Liver (tissue), 8 donors: ENCODE measurements at regions not wholly inside any gene's neighbourhood (a gene's known extent, or its start where the extent isn't known, plus 50 kb on each side); places are given as distances from the start of the nearest gene placed in this dataset.

Experiments
- DNase-seq: peaks from one replicate; pipeline ENCODE4 v3.0.0-alpha.2; 2017; ENCODE audit warnings: low spot score
- H3K27ac ChIP-seq, 2 donors: one replicate each; pipeline ENCODE4 v1.7.0; 2013; ENCODE audit warnings: inconsistent platforms in 2 of 2, low read length in 2 of 2, control low read depth in 1 of 2, low read depth in 1 of 2, mild to moderate bottlenecking in 1 of 2
- H3K27me3 ChIP-seq, 4 donors: one replicate each; pipeline versions ENCODE4 v1.6.1 to v1.7.0; 2013; ENCODE audit warnings: low read length in 3 of 4, inconsistent platforms in 1 of 4, mild to moderate bottlenecking in 1 of 4, moderate library complexity in 1 of 4; ENCODE audit not compliant: control insufficient read depth in 4 of 4, insufficient read depth in 4 of 4
- H3K36me3 ChIP-seq, 4 donors: one replicate each; pipeline versions ENCODE4 v1.6.1 to v1.7.0; 2013; ENCODE audit warnings: low read length in 3 of 4, mild to moderate bottlenecking in 3 of 4, low read depth in 1 of 4, moderate library complexity in 1 of 4; ENCODE audit not compliant: control insufficient read depth in 4 of 4, insufficient read depth in 3 of 4
- H3K4me1 ChIP-seq, 4 donors: one replicate each; pipeline versions ENCODE4 v1.6.1 to v1.7.0; 2013; ENCODE audit warnings: low read length in 3 of 4, mild to moderate bottlenecking in 3 of 4, moderate library complexity in 1 of 4; ENCODE audit not compliant: control insufficient read depth in 4 of 4, insufficient read depth in 4 of 4
- H3K4me3 ChIP-seq, 3 donors: one replicate each; pipeline versions ENCODE4 v1.6.1 to v1.7.0; 2013; ENCODE audit warnings: low read length in 3 of 3, control low read depth in 1 of 3, low read depth in 1 of 3, mild to moderate bottlenecking in 1 of 3
- H3K9ac ChIP-seq, 2 donors: one replicate each; pipeline ENCODE4 v1.7.0; 2013; ENCODE audit warnings: low read length in 2 of 2, mild to moderate bottlenecking in 2 of 2, moderate library complexity in 2 of 2, control low read depth in 1 of 2, low read depth in 1 of 2
- H3K9me3 ChIP-seq, 4 donors: one replicate each; pipeline versions ENCODE4 v1.6.1 to v1.7.0; 2013; ENCODE audit warnings: low read length in 3 of 4; ENCODE audit not compliant: control insufficient read depth in 4 of 4
- EGR1 ChIP-seq, 2 donors: IDR thresholded peaks; 2 replicates each; pipeline ENCODE4 v1.6.1; 2016 to 2018; ENCODE audit warnings: antibody characterized with exemption in 2 of 2, low read depth in 2 of 2
- FOXA1 ChIP-seq: IDR thresholded peaks from 2 replicates; pipeline ENCODE4 v1.6.1; 2016; ENCODE audit warnings: antibody characterized with exemption
- GABPA ChIP-seq, 2 donors: IDR thresholded peaks in 1 of 2; conservative IDR thresholded peaks in 1 of 2; 2 replicates each; pipeline ENCODE4 v1.6.1; 2016; ENCODE audit warnings: antibody characterized with exemption in 2 of 2, mild to moderate bottlenecking in 1 of 2, moderate library complexity in 1 of 2
- HNF4A ChIP-seq, 2 donors: conservative IDR thresholded peaks; 2 replicates each; pipeline ENCODE4 v1.6.1; 2016; ENCODE audit warnings: antibody characterized with exemption in 2 of 2, mild to moderate bottlenecking in 2 of 2
- HNF4G ChIP-seq: IDR thresholded peaks from 2 replicates; pipeline ENCODE4 v1.6.1; 2016; ENCODE audit warnings: antibody characterized with exemption
- JUND ChIP-seq, 2 donors: IDR thresholded peaks; 2 replicates each; pipeline ENCODE4 v1.6.1; 2016; ENCODE audit warnings: antibody characterized with exemption in 2 of 2
- NR2F2 ChIP-seq: IDR thresholded peaks from 2 replicates; pipeline ENCODE4 v1.6.1; 2016; ENCODE audit warnings: antibody characterized with exemption
- RAD21 ChIP-seq, 2 donors: IDR thresholded peaks; 2 replicates each; pipeline ENCODE4 v1.6.1; 2016; ENCODE audit warnings: antibody characterized with exemption in 2 of 2, mild to moderate bottlenecking in 2 of 2
- RXRA ChIP-seq, 2 donors: IDR thresholded peaks; 2 replicates each; pipeline ENCODE4 v1.6.1; 2017 to 2018; ENCODE audit warnings: antibody characterized with exemption in 2 of 2, mild to moderate bottlenecking in 1 of 2
- SP1 ChIP-seq: IDR thresholded peaks from 2 replicates; pipeline ENCODE4 v1.6.1; 2018; ENCODE audit warnings: antibody characterized with exemption, mild to moderate bottlenecking
- TAF1 ChIP-seq: conservative IDR thresholded peaks from 2 replicates; pipeline ENCODE4 v1.6.1; 2016; ENCODE audit warnings: antibody characterized with exemption, mild to moderate bottlenecking
- YY1 ChIP-seq: IDR thresholded peaks from 2 replicates; pipeline ENCODE4 v1.6.1; 2016; ENCODE audit warnings: antibody characterized with exemption, mild to moderate bottlenecking
- WGBS: extraction: QIAGEN DNeasy Blood & Tissue Kit; methylation state at CpG from one replicate; pipeline ENCODE4 v1.1.7; 2013; 5-methylcytosine and 5-hydroxymethylcytosine counted together
- TF ChIP-seq, protein P1 (sequence below): IDR thresholded peaks from 2 replicates; pipeline ENCODE4 v1.6.1; 2016; ENCODE audit warnings: antibody characterized with exemption, mild to moderate bottlenecking
- TF ChIP-seq, protein P2 (sequence below): IDR thresholded peaks from 2 replicates; pipeline ENCODE4 v1.6.1; 2016; ENCODE audit warnings: antibody characterized with exemption
- TF ChIP-seq, protein P3 (sequence below): fragments of 150-350 bp; IDR thresholded peaks from 2 replicates; pipeline ENCODE4 v1.5.1; 2017; ENCODE audit warnings: improper control_type of control experiment, low read depth, low read length; ENCODE audit not compliant: missing input control
- TF ChIP-seq, protein P4 (sequence below): IDR thresholded peaks from 2 replicates; pipeline ENCODE4 v1.6.1; 2016; ENCODE audit warnings: antibody characterized with exemption
- TF ChIP-seq, protein P5 (sequence below): IDR thresholded peaks from 2 replicates; pipeline ENCODE4 v1.6.1; 2016; ENCODE audit warnings: antibody characterized with exemption
- donor health status: healthy.
- donor health status: healthy.
- donor health status: healthy.
- donor health status: healthy.
- donor health status: healthy.

DNA sequence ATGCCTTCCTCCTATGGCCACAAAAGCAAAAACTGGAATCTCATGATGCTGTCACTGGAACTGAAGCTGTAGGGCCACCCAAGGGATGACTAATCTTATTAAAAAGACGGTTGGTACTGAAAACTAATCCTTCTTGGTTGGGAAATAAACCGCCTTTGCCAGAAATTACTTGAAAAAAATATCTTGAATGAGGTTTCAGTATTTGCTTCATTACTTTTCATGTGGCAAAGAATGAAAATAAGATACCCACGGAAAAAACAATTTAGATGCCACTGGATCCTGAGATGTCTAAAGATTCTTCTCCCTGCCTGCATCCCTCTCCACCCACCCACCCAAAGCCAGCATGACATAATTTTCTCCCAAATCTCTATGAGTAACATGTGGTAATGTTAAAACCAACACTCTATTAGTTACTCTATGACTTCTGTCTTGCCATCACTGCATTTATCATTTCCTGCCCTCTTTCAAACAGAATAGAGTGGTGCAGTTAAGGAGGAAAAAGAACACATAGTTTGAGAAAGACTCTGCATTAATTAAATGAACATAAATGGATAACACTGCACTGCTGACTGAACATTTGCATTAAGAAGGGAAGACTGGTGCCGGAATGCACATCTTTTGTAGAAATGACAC, 111.8 kb upstream of the DPH6 start:
- H3K27ac ChIP-seq = no peak overlapping the region
- no peaks in the 10 kb centered on the region for H3K27me3 ChIP-seq
- TF ChIP-seq EGR1 (IDR thresholded peaks at IDR 0.05; ENCODE audit: low read depth in 2 of 2) (no peak), RXRA (IDR thresholded peaks at IDR 0.05) (no peak), JUND (IDR thresholded peaks at IDR 0.05) (no peak), RAD21 (IDR thresholded peaks at IDR 0.05) (no peak), SP1 (no peak), FOXA1 (no peak), YY1 (no peak), TAF1 (no peak), HNF4G (no peak), NR2F2 (no peak), GABPA (IDR thresholded peaks at IDR 0.05 in 1 of 2, conservative IDR thresholded peaks at IDR 0.05 in 1 of 2) (no peak), HNF4A (conservative IDR thresholded peaks at IDR 0.05) (no peak)
- TF ChIP-seq, protein P1, sequence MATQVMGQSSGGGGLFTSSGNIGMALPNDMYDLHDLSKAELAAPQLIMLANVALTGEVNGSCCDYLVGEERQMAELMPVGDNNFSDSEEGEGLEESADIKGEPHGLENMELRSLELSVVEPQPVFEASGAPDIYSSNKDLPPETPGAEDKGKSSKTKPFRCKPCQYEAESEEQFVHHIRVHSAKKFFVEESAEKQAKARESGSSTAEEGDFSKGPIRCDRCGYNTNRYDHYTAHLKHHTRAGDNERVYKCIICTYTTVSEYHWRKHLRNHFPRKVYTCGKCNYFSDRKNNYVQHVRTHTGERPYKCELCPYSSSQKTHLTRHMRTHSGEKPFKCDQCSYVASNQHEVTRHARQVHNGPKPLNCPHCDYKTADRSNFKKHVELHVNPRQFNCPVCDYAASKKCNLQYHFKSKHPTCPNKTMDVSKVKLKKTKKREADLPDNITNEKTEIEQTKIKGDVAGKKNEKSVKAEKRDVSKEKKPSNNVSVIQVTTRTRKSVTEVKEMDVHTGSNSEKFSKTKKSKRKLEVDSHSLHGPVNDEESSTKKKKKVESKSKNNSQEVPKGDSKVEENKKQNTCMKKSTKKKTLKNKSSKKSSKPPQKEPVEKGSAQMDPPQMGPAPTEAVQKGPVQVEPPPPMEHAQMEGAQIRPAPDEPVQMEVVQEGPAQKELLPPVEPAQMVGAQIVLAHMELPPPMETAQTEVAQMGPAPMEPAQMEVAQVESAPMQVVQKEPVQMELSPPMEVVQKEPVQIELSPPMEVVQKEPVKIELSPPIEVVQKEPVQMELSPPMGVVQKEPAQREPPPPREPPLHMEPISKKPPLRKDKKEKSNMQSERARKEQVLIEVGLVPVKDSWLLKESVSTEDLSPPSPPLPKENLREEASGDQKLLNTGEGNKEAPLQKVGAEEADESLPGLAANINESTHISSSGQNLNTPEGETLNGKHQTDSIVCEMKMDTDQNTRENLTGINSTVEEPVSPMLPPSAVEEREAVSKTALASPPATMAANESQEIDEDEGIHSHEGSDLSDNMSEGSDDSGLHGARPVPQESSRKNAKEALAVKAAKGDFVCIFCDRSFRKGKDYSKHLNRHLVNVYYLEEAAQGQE = no peak
- TF ChIP-seq, protein P2, sequence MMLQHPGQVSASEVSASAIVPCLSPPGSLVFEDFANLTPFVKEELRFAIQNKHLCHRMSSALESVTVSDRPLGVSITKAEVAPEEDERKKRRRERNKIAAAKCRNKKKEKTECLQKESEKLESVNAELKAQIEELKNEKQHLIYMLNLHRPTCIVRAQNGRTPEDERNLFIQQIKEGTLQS = no peak
- TF ChIP-seq, protein P3, sequence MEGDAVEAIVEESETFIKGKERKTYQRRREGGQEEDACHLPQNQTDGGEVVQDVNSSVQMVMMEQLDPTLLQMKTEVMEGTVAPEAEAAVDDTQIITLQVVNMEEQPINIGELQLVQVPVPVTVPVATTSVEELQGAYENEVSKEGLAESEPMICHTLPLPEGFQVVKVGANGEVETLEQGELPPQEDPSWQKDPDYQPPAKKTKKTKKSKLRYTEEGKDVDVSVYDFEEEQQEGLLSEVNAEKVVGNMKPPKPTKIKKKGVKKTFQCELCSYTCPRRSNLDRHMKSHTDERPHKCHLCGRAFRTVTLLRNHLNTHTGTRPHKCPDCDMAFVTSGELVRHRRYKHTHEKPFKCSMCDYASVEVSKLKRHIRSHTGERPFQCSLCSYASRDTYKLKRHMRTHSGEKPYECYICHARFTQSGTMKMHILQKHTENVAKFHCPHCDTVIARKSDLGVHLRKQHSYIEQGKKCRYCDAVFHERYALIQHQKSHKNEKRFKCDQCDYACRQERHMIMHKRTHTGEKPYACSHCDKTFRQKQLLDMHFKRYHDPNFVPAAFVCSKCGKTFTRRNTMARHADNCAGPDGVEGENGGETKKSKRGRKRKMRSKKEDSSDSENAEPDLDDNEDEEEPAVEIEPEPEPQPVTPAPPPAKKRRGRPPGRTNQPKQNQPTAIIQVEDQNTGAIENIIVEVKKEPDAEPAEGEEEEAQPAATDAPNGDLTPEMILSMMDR = no peak
- TF ChIP-seq, protein P4, sequence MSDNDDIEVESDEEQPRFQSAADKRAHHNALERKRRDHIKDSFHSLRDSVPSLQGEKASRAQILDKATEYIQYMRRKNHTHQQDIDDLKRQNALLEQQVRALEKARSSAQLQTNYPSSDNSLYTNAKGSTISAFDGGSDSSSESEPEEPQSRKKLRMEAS = no peak
- TF ChIP-seq, protein P5, sequence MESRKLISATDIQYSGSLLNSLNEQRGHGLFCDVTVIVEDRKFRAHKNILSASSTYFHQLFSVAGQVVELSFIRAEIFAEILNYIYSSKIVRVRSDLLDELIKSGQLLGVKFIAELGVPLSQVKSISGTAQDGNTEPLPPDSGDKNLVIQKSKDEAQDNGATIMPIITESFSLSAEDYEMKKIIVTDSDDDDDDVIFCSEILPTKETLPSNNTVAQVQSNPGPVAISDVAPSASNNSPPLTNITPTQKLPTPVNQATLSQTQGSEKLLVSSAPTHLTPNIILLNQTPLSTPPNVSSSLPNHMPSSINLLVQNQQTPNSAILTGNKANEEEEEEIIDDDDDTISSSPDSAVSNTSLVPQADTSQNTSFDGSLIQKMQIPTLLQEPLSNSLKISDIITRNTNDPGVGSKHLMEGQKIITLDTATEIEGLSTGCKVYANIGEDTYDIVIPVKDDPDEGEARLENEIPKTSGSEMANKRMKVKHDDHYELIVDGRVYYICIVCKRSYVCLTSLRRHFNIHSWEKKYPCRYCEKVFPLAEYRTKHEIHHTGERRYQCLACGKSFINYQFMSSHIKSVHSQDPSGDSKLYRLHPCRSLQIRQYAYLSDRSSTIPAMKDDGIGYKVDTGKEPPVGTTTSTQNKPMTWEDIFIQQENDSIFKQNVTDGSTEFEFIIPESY = no peak

More for the DNA sequence above, 111.8 kb upstream of the DPH6 start:
- no peaks in the 10 kb centered on the region for H3K36me3 ChIP-seq
- 43% methylated on average over 4 of the region's 4 CpGs for WGBS
- H3K4me3 ChIP-seq = no peak overlapping the region
- H3K9ac ChIP-seq = no peak overlapping the region
- H3K9me3 ChIP-seq = no peaks in the 10 kb centered on the region
- H3K4me1 ChIP-seq = no peaks in the 10 kb centered on the region
- no peak for DNase-seq
